IMR-90 (cell line): ENCODE measurements at regions not wholly inside any gene's neighbourhood (a gene's known extent, or its start where the extent isn't known, plus 50 kb on each side); places are given as distances from the start of the nearest gene placed in this dataset.
"Not testable (repeated sequence)": the region's sequence is repeated elsewhere in the genome, so short reads cannot be mapped to it uniquely, and the experiment has no call there.

Source experiments
- ATAC-seq: fragments of 200-7000 bp; cut with Tn5 transposase; 2 replicates; pipeline ENCODE4 v1.9.1; 2020; ENCODE audit warnings: low read depth, mild to moderate bottlenecking, moderate library complexity
- BruUV-seq: library from RNA; stranded (reverse); fragments of 400-500 nt; replicated peaks from 2 replicates; lab custom pipeline; 2021; lab: Mats Ljungman, UMichigan
- CTCF ChIA-PET: fragments of 300-600 bp; formaldehyde crosslinking; extraction: SDS; loops from one replicate; lab custom pipeline; 2021; ENCODE audit warnings: antibody characterized with exemption; lab: Yijun Ruan, JAX
- POLR2A ChIA-PET: fragments of 300-600 bp; sonication (Branson Sonifier 250); formaldehyde crosslinking; loops from one replicate; lab custom pipeline; 2022; ENCODE audit warnings: antibody characterized with exemption; ENCODE audit not compliant: unreplicated experiment; lab: Charles Lee
- DNase-seq: peaks from one replicate; pipeline ENCODE4 v3.0.0; 2013
- H2AFZ ChIP-seq: replicated peaks from 2 replicates; pipeline ENCODE3; 2013; ENCODE audit warnings: low read length, mild to moderate bottlenecking; ENCODE audit not compliant: poor library complexity
- H2AK5ac ChIP-seq: 2 replicates; pipeline ENCODE4 v1.6.1; 2013; ENCODE audit warnings: low read depth, low read length, inconsistent platforms
- H2AK9ac ChIP-seq: replicated peaks from 2 replicates; pipeline ENCODE3; 2013; ENCODE audit warnings: mild to moderate bottlenecking, low read depth, low read length, moderate library complexity; ENCODE audit not compliant: poor library complexity
- H2BK120ac ChIP-seq: 2 replicates; pipeline ENCODE4 v1.6.1; 2013; ENCODE audit warnings: low read depth, low read length, inconsistent platforms
- H2BK15ac ChIP-seq: 3 replicates; pipeline ENCODE4 v1.6.1; 2013; ENCODE audit warnings: low read depth, low read length, inconsistent platforms
- H2BK20ac ChIP-seq: 2 replicates; pipeline ENCODE4 v1.6.1; 2013; ENCODE audit warnings: low read depth, mild to moderate bottlenecking, inconsistent platforms, low read length, moderate library complexity
- H2BK5ac ChIP-seq: 2 replicates; pipeline ENCODE4 v1.6.1; 2013; ENCODE audit warnings: mild to moderate bottlenecking, low read depth, low read length, inconsistent platforms; ENCODE audit not compliant: poor library complexity, severe bottlenecking
- H3K14ac ChIP-seq: replicated peaks from 2 replicates; pipeline ENCODE4 v1.6.1; 2013; ENCODE audit warnings: low read depth, low read length, inconsistent platforms
- H3K18ac ChIP-seq: 2 replicates; pipeline ENCODE4 v1.6.1; 2013; ENCODE audit warnings: low read depth, low read length, control low read depth
- H3K23ac ChIP-seq: 2 replicates; pipeline ENCODE4 v1.6.1; 2013; ENCODE audit warnings: low read depth, low read length, inconsistent platforms
- H3K27ac ChIP-seq: 2 replicates; pipeline ENCODE4 v1.5.1; 2013; ENCODE audit warnings: mild to moderate bottlenecking, control low read depth, low read length; ENCODE audit not compliant: insufficient read depth
- H3K27me3 ChIP-seq: 2 replicates; pipeline ENCODE4 v1.6.1; 2013; ENCODE audit warnings: low read length; ENCODE audit not compliant: control insufficient read depth, insufficient read depth
- H3K36me3 ChIP-seq: 2 replicates; pipeline ENCODE4 v1.6.1; 2013; ENCODE audit warnings: low read length, mixed read lengths; ENCODE audit not compliant: control insufficient read depth, insufficient read depth
- H3K4ac ChIP-seq: 2 replicates; pipeline ENCODE4 v1.6.1; 2013; ENCODE audit warnings: low read depth, low read length, inconsistent platforms
- H3K4me1 ChIP-seq: 2 replicates; pipeline ENCODE4 v1.6.1; 2013; ENCODE audit warnings: low read length, mixed read lengths; ENCODE audit not compliant: control insufficient read depth, insufficient read depth
- H3K4me2 ChIP-seq: 2 replicates; pipeline ENCODE4 v1.6.1; 2013; ENCODE audit warnings: low read depth, mild to moderate bottlenecking, control low read depth, low read length, moderate library complexity
- H3K4me3 ChIP-seq: 2 replicates; pipeline ENCODE4 v1.5.1; 2013; ENCODE audit warnings: low read depth, mild to moderate bottlenecking, control low read depth, low read length, moderate library complexity; ENCODE audit not compliant: insufficient read depth
- H3K56ac ChIP-seq: 2 replicates; pipeline ENCODE4 v1.6.1; 2013; ENCODE audit warnings: low read length, inconsistent platforms; ENCODE audit not compliant: insufficient read depth; ENCODE audit errors: extremely low read depth
- H3K79me1 ChIP-seq, 2 experiments: 2 replicates each; pipeline ENCODE4 v1.6.1; 2013; ENCODE audit warnings: low read length in 2 of 2, inconsistent platforms in 1 of 2, low read depth in 1 of 2
- H3K9ac ChIP-seq: 2 replicates; pipeline ENCODE4 v1.6.1; 2013; ENCODE audit warnings: low read depth, low read length, control low read depth
- H3K9me1 ChIP-seq: 2 replicates; pipeline ENCODE4 v1.6.1; 2013; ENCODE audit warnings: low read length, inconsistent platforms; ENCODE audit not compliant: insufficient read depth
- H3K9me3 ChIP-seq: 2 replicates; pipeline ENCODE4 v1.6.1; 2013; ENCODE audit warnings: low read length; ENCODE audit not compliant: control insufficient read depth, insufficient read depth
- H4K20me1 ChIP-seq: 2 replicates; pipeline ENCODE4 v1.6.1; 2013; ENCODE audit warnings: low read length, inconsistent platforms; ENCODE audit not compliant: insufficient read depth
- H4K5ac ChIP-seq: 2 replicates; pipeline ENCODE4 v1.6.1; 2013; ENCODE audit warnings: mild to moderate bottlenecking, low read depth, low read length, control low read depth
- H4K8ac ChIP-seq, 2 experiments: 2 replicates each; pipeline ENCODE4 v1.6.1; 2013; ENCODE audit warnings: low read depth in 2 of 2, low read length in 2 of 2, control low read depth in 1 of 2, inconsistent platforms in 1 of 2
- H4K91ac ChIP-seq: 2 replicates; pipeline ENCODE4 v1.6.1; 2013; ENCODE audit warnings: low read depth, low read length, inconsistent platforms; ENCODE audit not compliant: insufficient read depth
- RCOR1 ChIP-seq: IDR thresholded peaks from 2 replicates; pipeline ENCODE4 v1.6.1; 2012; ENCODE audit warnings: mild to moderate bottlenecking, low read length, improper control_type of control experiment; ENCODE audit not compliant: insufficient replicate concordance
- WGBS, 2 experiments: methylation state at CpG; one replicate each; pipeline versions ENCODE4 v1.1.5 to v1.1.7; 2013; ENCODE audit warnings: missing lambda C conversion rate in 2 of 2; ENCODE audit not compliant: insufficient read length in 1 of 2; ENCODE audit errors: extremely low coverage in 2 of 2; 5-methylcytosine and 5-hydroxymethylcytosine counted together
- dilution Hi-C: fragments of 300-500 bp; cut with HindIII; formaldehyde crosslinking; loops from one replicate; pipeline ENCODE4 v1.14.3; 2018; ENCODE audit warnings: low sequenced_read_pairs; ENCODE audit not compliant: unreplicated experiment
- in situ Hi-C: fragments of 300-500 bp; cut with MboI; formaldehyde crosslinking; loops from 3 replicates; pipeline ENCODE4 v1.14.3; 2019; ENCODE audit warnings: low sequenced_read_pairs, inconsistent platforms, mixed read lengths
- intact Hi-C: fragments of 100-400 bp; cut with micrococcal nuclease; formaldehyde crosslinking; loops from 2 replicates; pipeline ENCODE4 v1.10.0; 2022

DNA sequence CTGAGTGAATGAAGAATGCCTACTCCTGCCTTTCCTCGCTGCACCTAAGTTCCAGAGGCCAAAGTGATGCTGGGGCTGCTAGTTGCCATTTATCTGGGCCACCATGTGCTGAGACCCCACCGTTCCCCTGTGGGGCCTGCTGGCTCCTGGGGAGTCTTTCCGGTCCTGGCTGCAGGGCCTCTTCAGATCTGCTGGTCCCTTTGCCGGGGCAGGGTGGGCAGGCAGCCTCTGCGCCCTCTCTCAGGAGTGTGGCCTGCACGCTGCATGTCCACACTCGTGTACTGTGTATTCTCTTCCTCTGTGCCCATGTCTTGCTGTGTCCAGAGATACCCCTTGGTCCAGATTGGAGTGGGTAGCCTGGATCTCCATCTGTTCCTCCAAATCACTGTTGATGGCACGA is 151.8 kb upstream of the MED13 start:
- dilution Hi-C loops (no loop called here), in situ Hi-C loops (no loop called here), intact Hi-C loops (no loop called here)
- Histone ChIP-seq H2AK9ac (no peak overlapping the region), H2BK20ac (no peak overlapping the region), H2BK15ac (no peak overlapping the region), H3K56ac (no peak overlapping the region), H4K5ac (no peak overlapping the region), H2BK120ac (no peak overlapping the region), H3K9ac (no peak overlapping the region), H3K27ac (no peak overlapping the region), H4K8ac (no peak overlapping the region), H2AFZ (no peak overlapping the region), H3K18ac (no peak overlapping the region), H3K4me3 (no peak overlapping the region), H3K27me3 (no peaks in the 10 kb centered on the region; the same call in none of the 2 replicates), H3K9me1 (no peaks in the 10 kb centered on the region), H4K20me1 (no peaks in the 10 kb centered on the region), H3K14ac (no peak overlapping the region), H3K36me3 (no peaks in the 10 kb centered on the region), H2BK5ac (no peak overlapping the region), H3K4me2 (no peak overlapping the region), H3K4me1 (no peaks in the 10 kb centered on the region), H4K91ac (no peak overlapping the region), H3K23ac (no peak overlapping the region), H3K9me3 (no peaks in the 10 kb centered on the region), H3K79me1 (no peaks in the 10 kb centered on the region), H2AK5ac (no peak overlapping the region), H3K4ac (no peak overlapping the region)
- DNase-seq (no peak), ATAC-seq (no peak)
- ChIA-PET POLR2A (no interaction called here), CTCF (no interaction called here)
- BruUV-seq = no TSS peak
- no peak for TF ChIP-seq RCOR1
- 78% methylated on average over 5 of the region's 8 CpGs; no CpG with 5 or more reads in 1 of the 2 experiments for whole genome bisulfite sequencing, 2 experiments

DNA sequence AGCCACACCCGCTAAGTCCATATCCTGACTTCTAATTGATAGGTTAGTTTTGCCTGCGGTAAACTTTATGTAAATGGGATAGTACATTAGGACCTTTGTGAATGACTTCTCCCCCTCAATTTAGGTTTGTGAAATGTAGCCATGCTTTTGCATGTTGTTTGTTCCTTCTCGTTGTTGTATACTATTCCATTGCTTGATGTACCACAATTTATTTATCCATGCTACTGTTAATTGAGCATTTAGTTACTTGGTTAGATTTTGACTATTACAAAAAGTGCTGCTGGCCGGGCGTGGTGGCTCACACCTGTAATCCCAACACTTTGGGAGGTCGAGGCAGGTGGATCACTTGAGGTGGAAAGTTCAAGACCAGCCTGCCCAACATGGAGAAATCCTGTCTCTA is 150.8 kb upstream of the MED13 start:
- CTCF ChIA-PET, H4K91ac ChIP-seq, H2BK5ac ChIP-seq, H3K4me2 ChIP-seq, H2BK15ac ChIP-seq, BruUV-seq, H3K4me1 ChIP-seq, H2BK20ac ChIP-seq, H3K27ac ChIP-seq, H3K9ac ChIP-seq, H3K23ac ChIP-seq, POLR2A ChIA-PET, H4K8ac ChIP-seq, H2AK5ac ChIP-seq, in situ Hi-C loops, H3K36me3 ChIP-seq, H2AFZ ChIP-seq, DNase-seq, H4K5ac ChIP-seq, H3K4ac ChIP-seq, H3K9me1 ChIP-seq, H3K14ac ChIP-seq, ATAC-seq, H3K4me3 ChIP-seq, dilution Hi-C loops, H3K27me3 ChIP-seq, H3K56ac ChIP-seq, H3K9me3 ChIP-seq, H3K79me1 ChIP-seq, H2AK9ac ChIP-seq, H4K20me1 ChIP-seq, H2BK120ac ChIP-seq, H3K18ac ChIP-seq, intact Hi-C loops: not testable (repeated sequence)
- 50% methylated on average over 2 of the region's 6 CpGs; no CpG with 5 or more reads in 1 of the 2 experiments for WGBS, 2 experiments
